ENCODE measurements at regions not wholly inside any gene's neighbourhood (a gene's known extent, or its start where the extent isn't known, plus 50 kb on each side); places are given as distances from the start of the nearest gene placed in this dataset.

- no peaks in the 10 kb centered on the region for H3K36me3 ChIP-seq (replicated peaks in 1 of 2; ENCODE audit: control insufficient read depth in 1 of 2, insufficient read depth in 2 of 2, low read length in 2 of 2)
- no peak overlapping the region for H3K4me3 ChIP-seq (replicated peaks in 1 of 3; ENCODE audit: insufficient read depth in 1 of 3, low read depth in 2 of 3, low read length in 3 of 3)
- H3K79me2 ChIP-seq (ENCODE audit: insufficient read depth, low read length) = no peaks in the 10 kb centered on the region
- no peak overlapping the region for H3K9ac ChIP-seq (ENCODE audit: insufficient read depth, low read depth, low read length)
- no peak for FAIRE-seq
- H3K4me1 ChIP-seq (ENCODE audit: insufficient read depth, low read length) = peaks cover 11% of the 10 kb centered on the region
- no peak overlapping the region for H3K27ac ChIP-seq (ENCODE audit: extremely low read length, insufficient read depth, low read length)
- TF ChIP-seq ZNF609 (CRISPR knock-in tag; IDR thresholded peaks at IDR 0.05; ENCODE audit: borderline replicate concordance) (no peak), EZH2 (conservative IDR thresholded peaks at IDR 0.05; ENCODE audit: low read depth, low read length) (no peak), EEA1 (CRISPR knock-in tag; IDR thresholded peaks at IDR 0.05; ENCODE audit: borderline replicate concordance) (no peak), ERF (CRISPR knock-in tag; IDR thresholded peaks at IDR 0.05) (no peak), ATF5 (CRISPR knock-in tag; IDR thresholded peaks at IDR 0.05; ENCODE audit: low read depth) (no peak), NFIC (IDR thresholded peaks at IDR 0.05; ENCODE audit: low read length) (no peak), MNT (IDR thresholded peaks at IDR 0.05) (no peak), ZNF839 (CRISPR knock-in tag; IDR thresholded peaks at IDR 0.05; ENCODE audit: borderline replicate concordance) (no peak), CBX2 (IDR thresholded peaks at IDR 0.05; ENCODE audit: low read depth, low read length) (no peak), CBX2 (CRISPR knock-in tag; IDR thresholded peaks at IDR 0.05; ENCODE audit: low read depth) (no peak), ZNF788 (CRISPR knock-in tag; IDR thresholded peaks at IDR 0.05; ENCODE audit: borderline replicate concordance) (no peak), ZSCAN20 (CRISPR knock-in tag; IDR thresholded peaks at IDR 0.05; ENCODE audit: borderline replicate concordance) (no peak), ZNF431 (CRISPR knock-in tag; IDR thresholded peaks at IDR 0.05; ENCODE audit: borderline replicate concordance, low read depth) (no peak), TBX2 (CRISPR knock-in tag; IDR thresholded peaks at IDR 0.05; ENCODE audit: borderline replicate concordance) (no peak), PHF8 (CRISPR knock-in tag; IDR thresholded peaks at IDR 0.05) (no peak)
- ChIA-PET POLR2A (no interaction called here), CTCF (ENCODE audit: low intra/inter-chr PET ratio, low total read pairs) (interaction anchor here (1.5 to 1.8 kb wide), 2 partner anchors 284 to 1050 kb away, joined by 5 to 6 read pairs; no protein-coding TSS in a partner anchor)
- H4K20me1 ChIP-seq (ENCODE audit: insufficient read depth, low read length) = no peaks in the 10 kb centered on the region
- no peak overlapping the region for H3K4me2 ChIP-seq (ENCODE audit: low read depth, low read length)
- WGBS (ENCODE audit: low lambda C conversion rate) = 0% methylated on average over 3 of the region's 5 CpGs
- ATAC-seq = no peak
- intact Hi-C loops (cut with micrococcal nuclease; ENCODE audit: unreplicated experiment) (loop anchor here (2.0 to 10.0 kb wide), 3 partner anchors 158 to 1050 kb away; no protein-coding TSS in a partner anchor), in situ Hi-C loops (cut with HindIII; ENCODE audit: extremely low pct_ligation_motif_present, low pct_unique_long_range_greater_than_20kb) (no loop called here)
- H3K27me3 ChIP-seq (ENCODE audit: control insufficient read depth in 1 of 2, insufficient read depth in 2 of 2, low read length in 2 of 2) = peaks cover 0 to 11% of the 10 kb centered on the region in 2 experiments; a peak in 2 of 5 replicates
- no peak overlapping the region for H2AFZ ChIP-seq (ENCODE audit: low read length)
- no TSS peak for BruUV-seq (replicated peaks)
- H3K9me3 ChIP-seq (ENCODE audit: low read length) = no peaks in the 10 kb centered on the region
- DNase-seq (ENCODE audit: low spot score) = no peak
These were observed 142.3 kb upstream of the RASGRP1 start for GRCh38 chr15:38706956-38707355.
